ENCODE measurements at regions not wholly inside any gene's neighbourhood (a gene's known extent, or its start where the extent isn't known, plus 50 kb on each side); places are given as distances from the start of the nearest gene placed in this dataset.
A peak's percentile ranks its signal among the peaks of the same experiment; 100 is the strongest.

GRCh38 chr12:59234391-59234790 lies 314.1 kb upstream of the LRIG3 start:
- DNase-seq (ENCODE audit: low spot score), result no peak

GRCh38 chr12:59230334-59230733 lies 310.0 kb upstream of the LRIG3 start:
- no peak for DNase-seq (ENCODE audit: low spot score)

DNA sequence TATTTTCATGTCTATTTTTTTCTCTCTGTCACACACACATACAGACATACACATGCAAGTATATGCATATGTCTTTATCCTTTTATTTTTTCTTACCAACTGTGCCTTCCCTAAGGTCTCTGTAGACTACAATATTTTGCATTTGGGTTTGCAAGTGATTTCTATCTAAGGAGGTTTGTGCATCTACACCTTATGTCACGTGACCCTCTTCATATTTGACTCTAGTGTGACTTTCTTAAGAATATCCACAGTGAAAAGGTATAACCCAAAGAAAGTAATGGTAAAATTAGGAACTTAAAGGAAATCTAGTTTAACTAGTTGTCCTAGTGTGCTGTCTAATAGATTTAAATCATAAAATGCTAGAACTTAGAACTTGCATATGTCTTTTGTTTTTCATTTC lies 298.8 kb upstream of the LRIG3 start:
- DNase-seq (ENCODE audit: low spot score), result no peak

DNA sequence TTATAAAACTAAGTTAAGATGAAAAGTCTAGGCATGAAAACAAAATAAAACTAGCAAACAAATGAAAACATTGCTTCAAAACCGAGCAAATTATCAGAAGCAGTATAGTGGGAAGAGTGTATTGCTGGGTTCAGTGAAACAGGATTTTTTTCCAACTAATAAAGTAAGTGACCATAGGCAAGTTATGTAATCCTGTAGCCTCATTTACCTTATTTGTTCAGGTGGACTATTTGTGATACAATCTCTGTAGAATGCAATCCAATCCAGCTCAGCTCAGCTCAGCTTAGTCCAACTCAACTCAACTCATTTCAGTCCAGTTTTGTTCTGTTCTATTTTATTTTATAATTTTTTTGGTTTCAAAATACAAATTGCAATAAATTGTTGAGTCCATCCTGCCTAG lies 276.7 kb upstream of the LRIG3 start:
- DNase-seq (ENCODE audit: low spot score), result no peak

DNA sequence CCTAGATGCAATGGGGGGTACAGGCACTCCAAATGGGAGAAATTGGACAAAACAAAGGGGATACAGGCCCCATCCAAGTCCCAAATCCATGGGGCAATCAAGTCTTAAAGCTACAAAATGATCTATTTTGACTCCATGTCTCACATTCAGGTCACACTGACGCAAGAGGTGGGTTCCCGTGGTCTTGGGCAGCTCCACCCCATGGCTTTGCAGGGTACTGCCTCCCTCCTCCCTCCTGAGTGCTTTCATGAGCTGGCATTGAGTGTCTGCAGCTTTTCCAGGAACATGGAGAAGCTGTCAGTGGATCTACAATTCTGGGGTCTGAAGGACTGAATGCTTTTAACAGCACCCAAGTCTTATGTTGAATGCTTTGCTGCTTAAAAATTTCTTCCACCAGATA lies 274.5 kb upstream of the LRIG3 start:
- DNase-seq (ENCODE audit: low spot score), result no peak

DNA sequence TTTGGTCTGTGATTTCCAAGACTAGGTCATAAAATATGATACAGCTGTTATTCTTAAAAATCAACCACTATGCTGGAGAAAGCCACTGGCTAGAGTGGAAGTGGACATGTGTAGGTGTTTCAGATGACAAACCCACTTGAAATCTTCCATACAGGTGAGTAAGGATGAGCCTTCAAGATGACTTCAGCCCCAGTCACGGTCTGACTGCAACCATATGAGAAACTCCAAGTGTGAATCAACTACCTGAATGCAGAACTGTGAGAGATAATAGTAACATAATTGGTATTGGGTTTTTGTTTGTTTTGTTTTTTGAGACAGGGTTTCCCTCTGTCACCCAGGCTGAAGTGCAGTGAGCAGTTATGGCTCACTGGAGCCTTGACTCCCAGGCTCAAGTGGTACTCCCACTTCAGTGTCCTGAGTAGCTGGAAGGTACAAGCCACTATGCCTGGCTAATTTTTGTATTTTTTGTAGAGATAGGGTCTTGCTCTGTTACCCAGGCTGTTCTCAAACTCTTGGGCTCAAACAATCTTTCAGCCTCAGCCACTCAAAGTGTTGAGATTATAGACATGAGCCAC lies 273.3 kb upstream of the LRIG3 start:
- DNase-seq (ENCODE audit: low spot score), result no peak

- no peak for DNase-seq (ENCODE audit: low spot score)
These were observed 271.1 kb upstream of the LRIG3 start for GRCh38 chr12:59191372-59191771.

- DNase-seq (ENCODE audit: low spot score), result no peak
These were observed 266.1 kb upstream of the LRIG3 start for GRCh38 chr12:59186451-59186850.

GRCh38 chr12:59185295-59185694 lies 265.0 kb upstream of the LRIG3 start:
- no peak for DNase-seq (ENCODE audit: low spot score)

DNA sequence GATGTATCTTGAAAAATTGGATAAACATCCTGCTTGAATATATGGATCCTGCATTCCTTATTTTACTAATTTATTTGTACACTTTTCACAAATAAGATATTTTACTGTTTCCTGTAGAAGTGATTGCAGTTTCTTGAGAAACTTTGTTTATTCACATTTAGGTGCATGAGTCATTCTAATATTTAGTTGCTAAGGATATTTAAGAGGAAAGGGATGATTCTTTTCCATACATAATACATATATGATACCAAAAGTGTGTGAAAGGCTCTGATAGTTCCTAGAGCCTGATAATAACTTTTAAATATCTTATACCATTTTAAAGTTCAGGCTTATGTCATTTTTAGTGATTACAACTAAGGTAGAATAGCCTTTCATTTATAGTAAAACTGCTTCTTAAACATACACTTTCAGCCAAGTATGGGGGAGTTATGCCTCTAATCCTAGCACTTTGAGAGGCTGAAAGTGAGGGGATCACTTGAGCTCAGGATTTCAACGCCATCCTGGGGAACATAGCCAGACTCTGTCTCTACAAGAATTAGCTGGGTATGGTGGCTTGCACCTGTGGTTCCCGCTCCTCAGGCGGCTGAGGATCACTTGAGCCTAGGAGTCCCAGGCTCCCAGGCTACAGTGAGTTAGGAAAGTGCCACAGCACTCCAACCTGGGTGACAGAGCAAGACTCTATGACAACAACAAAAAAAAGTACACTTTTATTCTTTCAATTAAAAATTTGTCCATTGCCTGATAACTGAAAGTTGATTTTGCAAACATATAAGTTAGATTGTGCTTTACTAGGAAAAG lies 262.6 kb upstream of the LRIG3 start:
- DNase-seq (ENCODE audit: low spot score), result no peak

DNA sequence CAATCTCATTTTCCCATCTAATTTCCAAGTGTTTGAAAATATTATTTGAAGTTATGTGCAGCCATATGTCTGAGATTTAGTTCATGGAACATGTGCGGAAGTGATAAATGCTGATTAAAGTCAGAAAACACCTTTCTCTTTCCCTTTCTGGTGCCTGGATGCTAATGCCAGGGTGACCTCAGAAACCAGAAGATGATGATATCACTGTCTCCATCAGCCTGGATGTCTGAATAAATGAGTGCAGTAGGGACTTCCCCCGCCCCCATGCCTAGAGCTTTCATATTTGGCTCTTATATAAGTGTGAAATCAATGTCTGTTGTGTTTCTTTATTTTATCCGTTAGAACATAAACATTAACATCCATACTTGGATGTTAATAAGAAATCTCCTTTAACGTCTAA lies 261.9 kb upstream of the LRIG3 start:
- no peak for DNase-seq (ENCODE audit: low spot score)

DNA sequence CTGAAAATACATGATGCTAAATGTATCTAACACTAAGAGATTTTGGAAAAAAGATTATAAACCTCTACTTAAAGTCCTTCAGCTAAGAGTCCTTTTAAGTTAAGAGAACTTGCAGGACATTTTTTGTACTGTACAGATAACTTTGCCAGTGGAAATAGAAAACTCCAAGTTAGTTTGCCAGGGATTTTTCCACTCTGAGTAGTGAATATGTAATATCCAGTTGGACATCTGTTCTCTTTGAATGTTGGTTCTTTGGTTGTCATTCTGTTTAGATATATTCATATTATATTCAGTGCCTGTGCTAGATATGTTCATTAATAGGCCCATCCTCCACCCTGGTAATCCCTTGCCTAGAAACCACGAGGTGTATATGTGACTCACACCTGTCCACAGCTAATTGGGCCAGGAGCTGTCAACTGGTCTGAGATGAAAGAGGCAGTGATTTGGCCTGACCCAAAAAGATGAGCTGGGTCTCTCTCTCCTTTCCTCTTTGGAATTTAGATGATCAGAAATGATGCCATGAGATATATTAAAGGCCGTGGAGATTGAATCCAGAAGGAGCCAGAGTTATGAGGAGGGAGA lies 261.0 kb upstream of the LRIG3 start:
- no peak for DNase-seq (ENCODE audit: low spot score)

DNA sequence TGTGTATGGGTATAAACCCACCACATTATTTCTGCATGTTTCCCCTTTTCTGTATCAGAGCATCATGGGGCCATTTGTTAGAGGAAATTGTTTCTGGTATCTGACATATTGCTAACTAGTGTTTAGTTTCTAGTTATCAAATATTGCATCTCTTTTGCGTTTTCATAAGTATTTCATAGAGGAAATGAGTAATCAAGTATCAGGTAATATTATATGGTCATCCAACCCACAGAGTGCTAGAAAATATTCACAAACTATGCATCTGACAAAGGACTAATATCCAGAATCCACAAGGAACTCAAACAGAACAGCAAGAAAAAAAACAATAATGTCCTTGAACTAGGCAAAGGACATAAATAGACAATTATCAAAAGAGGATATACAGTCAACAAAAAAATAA lies 258.9 kb upstream of the LRIG3 start:
- no peak for DNase-seq (ENCODE audit: low spot score)

GRCh38 chr12:59173695-59174094 lies 253.4 kb upstream of the LRIG3 start:
- DNase-seq (ENCODE audit: low spot score), result no peak

GRCh38 chr12:59168647-59169046 lies 248.3 kb upstream of the LRIG3 start:
- no peak for DNase-seq (ENCODE audit: low spot score)

DNA sequence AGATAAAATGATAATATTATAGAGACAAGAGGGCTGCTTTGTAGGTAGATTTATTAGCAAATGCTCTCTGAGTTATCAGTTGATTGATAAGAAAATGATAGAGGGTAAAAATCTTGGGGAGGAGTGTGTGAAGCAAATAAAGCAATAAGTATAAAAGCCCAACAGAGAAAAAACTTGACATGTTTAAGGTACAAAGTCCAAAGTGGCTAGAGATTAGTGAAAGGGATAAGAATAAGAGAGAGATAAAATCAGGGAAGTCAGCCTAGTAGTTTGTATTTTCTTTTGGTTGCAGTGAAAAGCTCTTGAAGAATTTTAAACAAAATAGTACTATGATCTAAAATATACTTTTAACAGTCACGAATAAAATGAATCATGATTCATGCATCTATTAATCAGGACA lies 246.2 kb upstream of the LRIG3 start:
- no peak for DNase-seq (ENCODE audit: low spot score)

GRCh38 chr12:59164991-59165718 lies 244.9 kb upstream of the LRIG3 start:
- peak; percentile 24 for DNase-seq (ENCODE audit: low spot score)

DNA sequence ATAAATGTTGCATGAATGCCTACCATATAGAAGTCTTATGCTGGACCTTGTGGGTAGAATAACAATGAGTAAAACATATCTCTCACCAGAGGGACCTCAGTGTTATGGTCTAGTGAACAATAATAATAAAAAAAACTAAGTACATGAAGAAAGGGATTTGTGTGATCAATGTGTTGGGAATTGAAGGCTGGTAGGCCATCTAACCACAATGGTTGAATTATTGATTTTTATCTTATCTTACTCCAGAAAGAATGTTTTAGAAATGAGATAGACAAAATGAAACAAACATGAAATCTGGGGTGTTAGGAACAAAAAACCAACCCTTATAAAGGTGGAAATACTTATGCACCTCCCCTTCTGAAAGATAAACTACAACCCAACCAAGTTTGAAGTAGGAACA lies 243.9 kb upstream of the LRIG3 start:
- DNase-seq (ENCODE audit: low spot score), result no peak

- no peak for DNase-seq (ENCODE audit: low spot score)
These were observed 238.4 kb upstream of the LRIG3 start for GRCh38 chr12:59158681-59159080.

DNA sequence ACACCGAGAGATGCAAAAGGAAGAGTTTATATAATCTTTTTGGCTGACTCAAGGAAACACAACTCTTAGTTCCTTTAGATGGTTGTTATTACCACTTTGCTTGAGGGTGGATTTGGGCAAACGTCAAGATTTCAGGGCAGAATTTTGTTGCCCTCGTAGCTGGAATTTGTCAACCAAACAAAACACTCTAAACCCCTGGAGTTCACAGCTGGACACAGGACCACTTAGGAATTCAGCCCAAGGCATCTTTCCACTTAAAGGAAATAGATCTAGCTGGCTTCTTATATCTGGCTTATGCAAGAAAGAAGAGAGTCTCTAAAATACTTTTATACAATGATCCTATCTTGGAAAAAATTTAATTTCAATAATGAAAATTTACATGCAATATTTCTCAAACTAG lies 237.8 kb upstream of the LRIG3 start:
- no peak for DNase-seq (ENCODE audit: low spot score)

DNA sequence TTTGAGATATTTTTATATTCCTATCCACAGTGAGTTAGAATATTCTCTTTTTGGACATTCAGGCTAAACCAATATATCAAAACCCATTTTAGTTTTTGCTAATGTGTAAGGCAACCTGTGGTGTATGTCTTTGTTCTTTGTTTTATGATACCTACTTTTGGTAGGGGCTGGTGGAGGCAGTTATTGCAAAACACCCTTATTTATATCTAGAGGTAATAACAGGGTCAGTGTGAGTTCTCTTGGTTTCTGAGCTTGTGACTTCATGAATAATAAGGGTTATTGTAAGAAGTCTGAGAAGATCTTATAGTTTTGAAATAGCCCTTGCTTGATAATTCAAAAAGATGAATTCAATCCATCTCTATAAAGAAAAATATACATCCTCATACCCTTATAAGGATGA lies 235.1 kb upstream of the LRIG3 start:
- DNase-seq (ENCODE audit: low spot score), result no peak

- no peak for DNase-seq (ENCODE audit: low spot score)
These were observed 230.9 kb upstream of the LRIG3 start for GRCh38 chr12:59151243-59151642.
